ENCODE measurements at regions not wholly inside any gene's neighbourhood (a gene's known extent, or its start where the extent isn't known, plus 50 kb on each side); places are given as distances from the start of the nearest gene placed in this dataset.
"Not testable (repeated sequence)": the region's sequence is repeated elsewhere in the genome, so short reads cannot be mapped to it uniquely, and the experiment has no call there.

DNA sequence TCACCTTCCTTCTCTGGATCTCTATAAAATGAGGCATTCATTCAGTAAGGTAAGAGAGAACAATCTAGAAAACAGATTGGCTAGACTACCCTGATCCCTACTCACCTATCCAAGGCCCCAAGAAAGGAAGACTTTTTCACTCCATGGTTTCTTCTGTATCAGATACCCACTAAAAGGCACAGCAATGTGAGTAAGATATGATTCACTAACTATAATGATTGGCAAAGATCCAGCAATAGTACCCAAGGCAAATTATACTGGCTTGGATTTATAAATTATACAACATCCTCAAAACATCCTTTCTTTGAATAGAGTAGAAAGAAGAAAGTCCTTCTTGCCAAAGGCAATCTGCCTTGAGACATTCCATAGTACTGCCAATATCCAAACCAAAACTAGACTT is 1432.0 kb upstream of the GOT2 start:
- TF ChIP-seq, protein P1, sequence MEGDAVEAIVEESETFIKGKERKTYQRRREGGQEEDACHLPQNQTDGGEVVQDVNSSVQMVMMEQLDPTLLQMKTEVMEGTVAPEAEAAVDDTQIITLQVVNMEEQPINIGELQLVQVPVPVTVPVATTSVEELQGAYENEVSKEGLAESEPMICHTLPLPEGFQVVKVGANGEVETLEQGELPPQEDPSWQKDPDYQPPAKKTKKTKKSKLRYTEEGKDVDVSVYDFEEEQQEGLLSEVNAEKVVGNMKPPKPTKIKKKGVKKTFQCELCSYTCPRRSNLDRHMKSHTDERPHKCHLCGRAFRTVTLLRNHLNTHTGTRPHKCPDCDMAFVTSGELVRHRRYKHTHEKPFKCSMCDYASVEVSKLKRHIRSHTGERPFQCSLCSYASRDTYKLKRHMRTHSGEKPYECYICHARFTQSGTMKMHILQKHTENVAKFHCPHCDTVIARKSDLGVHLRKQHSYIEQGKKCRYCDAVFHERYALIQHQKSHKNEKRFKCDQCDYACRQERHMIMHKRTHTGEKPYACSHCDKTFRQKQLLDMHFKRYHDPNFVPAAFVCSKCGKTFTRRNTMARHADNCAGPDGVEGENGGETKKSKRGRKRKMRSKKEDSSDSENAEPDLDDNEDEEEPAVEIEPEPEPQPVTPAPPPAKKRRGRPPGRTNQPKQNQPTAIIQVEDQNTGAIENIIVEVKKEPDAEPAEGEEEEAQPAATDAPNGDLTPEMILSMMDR (IDR thresholded peaks at IDR 0.05; ENCODE audit: control insufficient read depth, extremely low read depth, insufficient read depth) = no peak

DNA sequence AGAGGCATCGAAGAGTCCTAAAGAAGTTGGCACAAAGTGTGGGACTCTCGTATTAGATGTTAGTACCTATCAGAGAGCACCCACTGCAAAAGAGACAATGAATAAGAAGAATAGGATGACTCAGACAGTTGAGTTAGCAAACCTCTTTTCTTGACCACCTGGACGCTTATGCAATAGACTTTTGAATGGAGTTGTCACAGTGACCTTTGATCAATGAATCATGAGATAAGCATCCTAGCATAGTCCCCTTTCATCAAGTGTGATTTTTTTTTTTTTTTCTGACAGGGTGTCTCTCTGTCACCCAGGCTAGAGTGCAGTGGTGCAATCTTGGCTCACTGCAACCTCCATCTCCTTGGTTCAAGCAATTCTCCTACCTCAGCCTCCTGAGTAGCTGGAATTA is 1417.9 kb upstream of the GOT2 start:
- TF ChIP-seq, protein P1 (IDR thresholded peaks at IDR 0.05; ENCODE audit: control insufficient read depth, extremely low read depth, insufficient read depth) = no peak
- no peak overlapping the region for H3K4me3 ChIP-seq (ENCODE audit: low read depth, low read length)
- DNase-seq (ENCODE audit: low read depth) = no peak

More for the DNA sequence above, 1432.0 kb upstream of the GOT2 start:
- no peak overlapping the region for H3K4me3 ChIP-seq (ENCODE audit: low read depth, low read length)
- no peak for DNase-seq (ENCODE audit: low read depth)

DNA sequence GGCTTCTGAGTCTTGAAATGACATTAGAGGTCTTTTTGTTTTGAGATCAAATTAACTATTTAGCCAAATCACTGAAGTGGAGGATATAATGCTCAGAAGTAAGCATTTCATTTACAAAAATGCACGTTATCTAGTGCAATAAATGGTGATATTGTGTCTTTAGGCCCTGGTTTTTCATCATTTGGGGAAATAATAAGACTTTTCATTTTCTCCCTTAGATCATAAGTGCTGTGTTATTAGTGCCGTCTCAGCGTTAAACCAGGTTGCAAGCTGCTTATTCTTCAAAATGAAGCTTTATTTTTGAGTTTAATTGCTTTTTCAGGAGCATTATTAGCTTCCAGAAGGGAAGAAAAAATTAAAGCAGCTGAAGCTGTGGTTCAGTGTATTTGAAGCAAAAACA is 1416.8 kb upstream of the GOT2 start:
- TF ChIP-seq, protein P1 (IDR thresholded peaks at IDR 0.05; ENCODE audit: control insufficient read depth, extremely low read depth, insufficient read depth) = no peak
- H3K4me3 ChIP-seq (ENCODE audit: low read depth, low read length) = no peak overlapping the region
- DNase-seq (ENCODE audit: low read depth) = no peak

DNA sequence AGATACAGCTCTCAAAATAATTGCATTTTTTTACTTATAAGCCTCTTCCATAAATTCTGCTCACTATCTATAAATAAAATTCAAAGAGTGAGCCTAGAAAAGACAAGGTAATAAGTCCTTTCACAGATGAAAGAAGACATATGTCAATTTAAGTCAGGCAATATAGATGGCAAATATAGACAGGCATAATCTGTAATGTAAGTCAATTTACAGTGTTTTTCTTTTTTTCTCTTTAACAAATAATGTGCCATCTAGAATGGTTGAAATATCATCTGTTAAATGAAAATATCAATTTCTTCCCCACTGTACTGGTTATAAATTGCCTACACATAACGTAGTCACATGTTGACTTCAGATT is 1409.2 kb upstream of the GOT2 start:
- TF ChIP-seq, protein P1 (IDR thresholded peaks at IDR 0.05; ENCODE audit: control insufficient read depth, extremely low read depth, insufficient read depth) = no peak
- H3K4me3 ChIP-seq (ENCODE audit: low read depth, low read length) = no peak overlapping the region
- DNase-seq (ENCODE audit: low read depth) = no peak

DNA sequence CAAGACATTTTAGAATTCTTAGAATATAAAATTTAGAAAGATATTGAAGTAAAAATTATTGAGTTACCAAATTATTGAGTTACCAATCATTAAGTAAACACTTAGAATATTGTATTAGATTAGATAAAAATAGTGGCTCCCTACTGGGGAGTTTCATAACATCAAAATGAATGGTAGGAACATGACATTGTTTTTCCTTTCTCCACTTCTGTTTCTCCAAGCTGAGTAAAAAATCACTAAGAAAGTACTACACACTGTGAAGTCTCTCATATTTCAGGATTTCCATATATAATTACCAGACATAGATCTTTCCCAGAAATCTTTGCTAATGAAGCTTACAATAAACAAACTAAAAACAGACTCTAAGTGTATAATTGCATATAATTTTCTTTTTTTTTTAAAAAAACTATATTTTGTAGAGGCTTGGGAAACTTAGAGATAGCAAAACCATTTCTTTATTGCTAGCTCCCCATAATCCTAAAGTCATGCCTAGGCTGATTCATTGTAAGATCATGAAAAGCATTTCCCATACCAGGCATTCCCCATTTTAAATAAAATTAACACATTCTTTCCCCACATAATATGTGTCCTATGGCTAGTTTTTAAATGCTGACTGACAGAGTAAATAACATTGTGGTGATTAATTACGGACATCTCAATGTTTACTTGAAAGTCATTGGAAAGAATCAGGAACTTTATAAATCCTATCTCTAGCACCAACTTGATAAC is 1408.7 kb upstream of the GOT2 start:
- no peak overlapping the region for H3K4me3 ChIP-seq (ENCODE audit: low read depth, low read length)
- no peak for DNase-seq (ENCODE audit: low read depth)
- TF ChIP-seq, protein P1 (IDR thresholded peaks at IDR 0.05; ENCODE audit: control insufficient read depth, extremely low read depth, insufficient read depth) = no peak

DNA sequence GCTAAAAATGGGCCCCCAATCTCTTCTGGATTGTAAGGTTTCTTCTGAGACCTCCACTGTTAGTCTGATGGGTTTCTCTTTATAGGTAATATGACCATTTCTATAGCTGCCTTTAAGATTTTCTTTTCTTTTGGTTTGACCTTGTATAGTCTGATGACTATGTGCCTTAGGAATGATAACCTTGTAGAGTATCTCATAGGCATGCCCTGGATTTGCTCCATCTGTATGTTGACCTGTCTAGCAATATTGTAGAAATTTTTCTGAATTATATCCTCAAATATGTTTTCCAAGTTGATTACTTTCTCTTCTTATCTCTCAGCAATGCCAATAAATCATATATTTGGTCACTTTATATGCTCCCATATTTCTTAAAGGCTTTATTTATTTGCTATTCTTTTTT is 1403.8 kb upstream of the GOT2 start:
- TF ChIP-seq, protein P1 (IDR thresholded peaks at IDR 0.05; ENCODE audit: control insufficient read depth, extremely low read depth, insufficient read depth) = no peak
- no peak for DNase-seq (ENCODE audit: low read depth)
- H3K4me3 ChIP-seq (ENCODE audit: low read depth, low read length) = no peak overlapping the region

DNA sequence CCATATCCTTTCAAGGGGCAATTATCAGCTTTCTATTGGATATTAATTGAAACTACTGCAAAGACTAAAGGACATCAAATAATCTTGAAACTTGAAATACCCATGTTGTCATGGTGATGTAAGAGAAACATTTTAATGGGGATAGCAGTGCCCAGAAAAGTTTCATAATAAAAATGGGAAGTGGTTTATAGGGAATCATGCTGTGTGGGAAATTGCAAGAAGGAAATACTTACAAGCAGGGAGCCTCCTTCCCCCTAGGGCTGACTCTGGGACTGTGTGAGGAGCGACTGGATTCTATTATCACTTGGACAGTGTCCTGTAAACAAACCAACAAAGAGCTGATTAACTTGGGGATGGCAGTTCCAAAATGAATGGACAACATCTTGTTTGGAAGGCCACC is 1393.1 kb upstream of the GOT2 start:
- DNase-seq (ENCODE audit: low read depth) = no peak
- TF ChIP-seq, protein P1 (IDR thresholded peaks at IDR 0.05; ENCODE audit: control insufficient read depth, extremely low read depth, insufficient read depth) = no peak
- no peak overlapping the region for H3K4me3 ChIP-seq (ENCODE audit: low read depth, low read length)

DNA sequence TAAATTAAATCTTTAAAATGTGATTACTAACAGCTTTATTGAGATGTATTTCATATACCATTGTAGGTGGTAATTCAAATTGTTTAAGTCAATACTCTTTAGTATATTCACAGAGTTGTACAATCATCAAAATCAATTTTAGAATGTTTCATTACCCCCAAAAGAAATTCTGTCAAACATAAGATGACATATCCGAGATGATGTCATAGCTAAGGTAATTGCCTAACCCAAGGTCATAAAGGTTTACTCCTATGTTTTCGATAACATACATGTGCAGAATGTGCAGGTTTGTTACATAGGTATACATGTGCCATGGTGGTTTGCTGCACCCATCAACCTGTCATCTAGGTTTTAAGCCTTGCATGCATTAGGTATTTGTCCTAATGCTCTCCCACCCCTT is 1392.0 kb upstream of the GOT2 start:
- DNase-seq (ENCODE audit: low read depth); H3K4me3 ChIP-seq (ENCODE audit: low read depth, low read length): not testable (repeated sequence)

Measured in LNCaP clone FGC (cell line).